HUES48 (cell line): ENCODE measurements at regions not wholly inside any gene's neighbourhood (a gene's known extent, or its start where the extent isn't known, plus 50 kb on each side); places are given as distances from the start of the nearest gene placed in this dataset.

ENCODE experiments used
- H3K27ac ChIP-seq: one replicate; pipeline ENCODE4 v1.7.0; 2013; ENCODE audit warnings: low read depth, low read length, inconsistent platforms
- H3K27me3 ChIP-seq: 2 replicates; pipeline ENCODE4 v1.6.1; 2013; ENCODE audit warnings: mild to moderate bottlenecking, low read length; ENCODE audit not compliant: control insufficient read depth, insufficient read depth
- H3K36me3 ChIP-seq: 2 replicates; pipeline ENCODE4 v1.6.1; 2013; ENCODE audit warnings: low read length; ENCODE audit not compliant: control insufficient read depth, insufficient read depth
- H3K4me1 ChIP-seq: 2 replicates; pipeline ENCODE4 v1.6.1; 2013; ENCODE audit warnings: mild to moderate bottlenecking, low read length; ENCODE audit not compliant: control insufficient read depth, insufficient read depth
- H3K4me3 ChIP-seq: 2 replicates; pipeline ENCODE4 v1.5.1; 2013; ENCODE audit warnings: mild to moderate bottlenecking, low read depth, low read length
- H3K9ac ChIP-seq: 2 replicates; pipeline ENCODE4 v1.6.1; 2013; ENCODE audit warnings: mild to moderate bottlenecking, low read depth, low read length, moderate library complexity
- H3K9me3 ChIP-seq: 2 replicates; pipeline ENCODE4 v1.6.1; 2013; ENCODE audit warnings: low read length; ENCODE audit not compliant: control insufficient read depth, insufficient read depth

DNA sequence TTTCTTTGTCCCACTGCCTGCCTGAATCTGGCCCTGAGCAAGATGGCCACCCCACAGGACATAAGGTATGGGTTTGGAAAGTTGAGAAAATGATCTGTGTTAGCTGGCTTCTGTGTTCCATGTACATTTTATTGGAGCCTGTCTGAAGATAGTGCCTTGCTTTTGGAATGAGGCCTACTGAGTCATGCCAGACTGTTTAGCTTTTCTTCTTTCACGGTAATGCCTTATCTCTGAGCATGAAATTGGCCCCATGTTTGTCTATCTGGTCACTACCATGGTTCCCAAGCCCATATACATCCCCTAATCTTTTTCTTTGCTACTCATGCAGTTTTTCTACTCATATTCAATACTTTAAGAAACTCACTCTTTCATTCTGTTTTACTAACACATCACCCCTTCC lies 85.1 kb upstream of the LMO4 start:
- Histone ChIP-seq H3K27ac (no peak overlapping the region), H3K27me3 (no peaks in the 10 kb centered on the region), H3K9me3 (no peaks in the 10 kb centered on the region; the same call in 1 of the 2 replicates), H3K9ac (no peak overlapping the region), H3K4me1 (no peaks in the 10 kb centered on the region), H3K36me3 (no peaks in the 10 kb centered on the region), H3K4me3 (no peak overlapping the region)

DNA sequence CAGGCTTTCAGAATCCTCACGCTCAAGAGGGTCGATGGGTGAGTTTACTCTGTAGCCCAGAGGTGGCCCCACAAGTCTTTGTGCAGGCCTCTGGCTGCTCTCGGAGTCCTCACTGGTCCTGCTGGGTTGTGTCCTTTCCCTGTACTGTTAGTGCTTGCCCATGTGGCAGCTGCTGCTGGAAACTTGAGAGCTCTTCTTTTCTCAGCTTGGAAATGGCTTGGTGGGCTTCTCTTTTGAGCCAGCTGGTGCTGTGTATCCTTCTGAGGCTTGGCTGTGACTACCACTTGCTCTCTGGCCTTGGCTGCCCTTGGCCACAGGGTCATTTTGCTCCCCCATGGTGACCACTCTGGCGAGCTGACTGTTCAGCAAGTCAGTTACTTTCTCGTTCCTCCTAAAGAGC lies 82.2 kb upstream of the LMO4 start:
- Histone ChIP-seq H3K9me3 (no peaks in the 10 kb centered on the region; the same call in 1 of the 2 replicates), H3K36me3 (no peaks in the 10 kb centered on the region), H3K9ac (no peak overlapping the region), H3K27me3 (no peaks in the 10 kb centered on the region), H3K4me3 (no peak overlapping the region), H3K4me1 (no peaks in the 10 kb centered on the region), H3K27ac (no peak overlapping the region)

- H3K27me3 ChIP-seq: no peaks in the 10 kb centered on the region
- no peaks in the 10 kb centered on the region for H3K4me1 ChIP-seq
- H3K9ac ChIP-seq: no peak overlapping the region
- H3K9me3 ChIP-seq: no peaks in the 10 kb centered on the region; the same call in 1 of the 2 replicates
- no peaks in the 10 kb centered on the region for H3K36me3 ChIP-seq
- H3K27ac ChIP-seq: no peak overlapping the region
- no peak overlapping the region for H3K4me3 ChIP-seq
These were observed 78.9 kb upstream of the LMO4 start for GRCh38 chr1:87249803-87250202.

GRCh38 chr1:87250336-87250735 lies 78.3 kb upstream of the LMO4 start:
- Histone ChIP-seq H3K36me3 (no peaks in the 10 kb centered on the region), H3K4me1 (no peaks in the 10 kb centered on the region), H3K27me3 (no peaks in the 10 kb centered on the region), H3K4me3 (no peak overlapping the region), H3K9me3 (no peaks in the 10 kb centered on the region; the same call in 1 of the 2 replicates), H3K9ac (no peak overlapping the region), H3K27ac (no peak overlapping the region)

GRCh38 chr1:87252406-87252805 lies 76.3 kb upstream of the LMO4 start:
- H3K4me3 ChIP-seq: no peak overlapping the region
- H3K9ac ChIP-seq: no peak overlapping the region
- H3K4me1 ChIP-seq: no peaks in the 10 kb centered on the region
- no peak overlapping the region for H3K27ac ChIP-seq
- H3K9me3 ChIP-seq: no peaks in the 10 kb centered on the region; the same call in 1 of the 2 replicates
- H3K27me3 ChIP-seq: no peaks in the 10 kb centered on the region
- no peaks in the 10 kb centered on the region for H3K36me3 ChIP-seq

DNA sequence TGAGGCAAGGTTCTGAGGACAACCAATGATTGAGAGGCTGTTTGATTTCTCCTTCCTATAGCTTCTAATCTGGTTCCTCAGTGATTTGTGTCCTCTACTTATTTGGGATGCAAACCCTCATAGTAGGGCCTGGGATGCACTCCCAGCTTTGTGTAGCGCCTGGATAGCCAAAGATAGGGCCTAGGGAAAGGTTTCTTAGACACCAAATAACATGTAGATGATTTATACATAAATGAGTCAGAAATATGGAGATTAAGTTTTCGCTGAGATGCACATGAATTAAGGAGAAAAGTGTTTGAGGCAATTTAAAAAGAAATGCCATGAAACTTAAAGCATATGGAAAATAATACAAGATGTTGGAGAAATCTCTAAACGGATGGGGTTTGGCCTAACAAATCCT lies 66.0 kb upstream of the LMO4 start:
- Histone ChIP-seq H3K27ac (no peak overlapping the region), H3K4me3 (no peak overlapping the region), H3K36me3 (no peaks in the 10 kb centered on the region), H3K27me3 (no peaks in the 10 kb centered on the region), H3K9ac (no peak overlapping the region), H3K4me1 (no peaks in the 10 kb centered on the region), H3K9me3 (no peaks in the 10 kb centered on the region)

DNA sequence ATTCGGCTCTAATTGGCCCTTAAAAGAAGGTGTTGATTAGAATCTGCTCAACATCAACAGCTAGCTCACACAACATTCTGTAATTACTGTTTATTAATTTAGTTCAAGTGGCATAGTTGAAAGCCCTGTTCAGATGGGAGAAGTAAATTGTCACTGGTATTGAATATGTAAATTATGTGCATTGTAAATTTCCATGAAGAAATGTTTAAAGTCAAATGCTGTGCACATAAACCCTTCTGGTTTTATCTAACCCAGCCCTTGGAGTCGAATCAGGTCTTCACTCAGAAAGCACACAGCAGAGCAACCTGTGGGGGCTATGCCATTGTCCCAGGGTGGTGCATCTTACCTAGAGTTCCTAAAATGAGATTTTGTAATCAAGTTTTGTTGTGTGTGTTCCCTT lies 65.4 kb upstream of the LMO4 start:
- Histone ChIP-seq H3K4me1 (no peaks in the 10 kb centered on the region), H3K36me3 (no peaks in the 10 kb centered on the region), H3K4me3 (no peak overlapping the region), H3K9me3 (no peaks in the 10 kb centered on the region), H3K27me3 (no peaks in the 10 kb centered on the region), H3K9ac (no peak overlapping the region), H3K27ac (no peak overlapping the region)

DNA sequence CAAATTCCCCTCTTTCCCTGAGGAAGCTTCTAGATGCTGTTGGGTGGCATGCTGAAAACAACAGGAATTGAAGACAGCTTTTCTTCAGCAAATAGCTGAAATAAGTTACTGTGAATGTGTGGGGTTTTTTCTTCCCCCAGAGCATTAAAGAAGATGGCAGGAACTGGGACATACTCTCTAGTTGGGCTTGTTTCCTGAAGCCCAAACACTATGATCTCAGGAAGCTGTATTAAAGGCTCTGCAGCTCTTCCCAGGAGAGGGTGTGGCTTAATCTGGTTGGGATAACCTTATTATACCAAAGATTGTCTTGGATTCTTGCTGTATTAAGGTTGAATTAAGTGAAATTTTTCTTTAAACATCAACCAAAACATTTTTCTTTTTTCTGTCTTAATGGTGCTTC lies 64.9 kb upstream of the LMO4 start:
- H3K9me3 ChIP-seq: no peaks in the 10 kb centered on the region
- H3K9ac ChIP-seq: no peak overlapping the region
- H3K36me3 ChIP-seq: no peaks in the 10 kb centered on the region
- H3K4me3 ChIP-seq: no peak overlapping the region
- no peaks in the 10 kb centered on the region for H3K27me3 ChIP-seq
- no peak overlapping the region for H3K27ac ChIP-seq
- H3K4me1 ChIP-seq: no peaks in the 10 kb centered on the region

DNA sequence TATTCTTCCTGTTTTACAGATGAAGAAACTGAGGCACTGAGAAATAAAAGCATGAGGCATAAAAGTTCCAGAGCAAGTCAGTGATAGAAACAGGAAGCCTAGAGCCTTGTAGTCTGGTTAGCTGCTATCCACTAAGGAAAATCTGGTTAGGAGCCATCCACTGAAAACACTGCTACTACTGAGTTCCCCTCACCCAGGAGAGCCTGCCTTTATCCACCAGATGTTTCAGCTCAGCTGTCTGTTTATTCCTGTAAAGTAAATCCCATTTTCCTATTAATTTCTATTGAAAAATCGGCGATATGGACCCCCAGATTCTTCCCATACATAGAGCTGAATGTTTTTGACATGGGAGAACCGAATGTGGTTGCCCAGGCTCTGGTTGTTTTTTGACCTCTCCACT lies 63.7 kb upstream of the LMO4 start:
- Histone ChIP-seq H3K9me3 (no peaks in the 10 kb centered on the region), H3K27ac (no peak overlapping the region), H3K4me1 (no peaks in the 10 kb centered on the region), H3K9ac (no peak overlapping the region), H3K36me3 (no peaks in the 10 kb centered on the region), H3K27me3 (no peaks in the 10 kb centered on the region), H3K4me3 (no peak overlapping the region)

GRCh38 chr1:87265786-87266185 lies 62.9 kb upstream of the LMO4 start:
- Histone ChIP-seq H3K9me3 (no peaks in the 10 kb centered on the region), H3K36me3 (no peaks in the 10 kb centered on the region), H3K27me3 (no peaks in the 10 kb centered on the region), H3K9ac (no peak overlapping the region), H3K4me1 (peaks cover 7% of the 10 kb centered on the region; the same call in 1 of the 2 replicates), H3K4me3 (no peak overlapping the region), H3K27ac (no peak overlapping the region)

DNA sequence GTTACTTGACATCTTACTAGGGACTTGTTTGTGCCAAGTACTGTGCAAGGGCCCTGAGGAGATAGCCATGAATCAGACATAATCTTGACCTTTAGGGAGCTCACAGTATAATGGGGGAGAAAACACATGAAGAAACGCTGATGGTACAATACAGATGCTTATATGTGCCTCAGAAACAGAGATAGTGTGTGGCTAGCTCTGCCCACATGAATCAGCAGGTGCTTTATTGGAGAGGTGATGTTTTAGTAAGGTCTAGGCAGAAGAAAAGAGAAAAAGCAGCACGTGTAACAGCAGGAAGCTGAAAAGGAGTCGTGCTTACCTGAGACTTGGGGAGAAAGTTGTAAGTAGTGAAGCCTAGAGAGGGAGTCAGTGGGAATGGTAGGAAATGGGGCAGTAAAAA lies 60.6 kb upstream of the LMO4 start:
- H3K4me3 ChIP-seq: no peak overlapping the region
- peaks cover 9% of the 10 kb centered on the region; the same call in 1 of the 2 replicates for H3K4me1 ChIP-seq
- no peak overlapping the region for H3K9ac ChIP-seq
- no peaks in the 10 kb centered on the region for H3K36me3 ChIP-seq
- H3K9me3 ChIP-seq: no peaks in the 10 kb centered on the region
- H3K27me3 ChIP-seq: no peaks in the 10 kb centered on the region
- no peak overlapping the region for H3K27ac ChIP-seq

GRCh38 chr1:87269921-87270320 lies 58.8 kb upstream of the LMO4 start:
- Histone ChIP-seq H3K9ac (no peak overlapping the region), H3K27ac (no peak overlapping the region), H3K4me3 (no peak overlapping the region), H3K4me1 (peaks cover 27% of the 10 kb centered on the region), H3K27me3 (no peaks in the 10 kb centered on the region), H3K36me3 (no peaks in the 10 kb centered on the region), H3K9me3 (no peaks in the 10 kb centered on the region)
